AG09319 (cell line): ENCODE measurements at regions not wholly inside any gene's neighbourhood (a gene's known extent, or its start where the extent isn't known, plus 50 kb on each side); places are given as distances from the start of the nearest gene placed in this dataset.

ENCODE experiments used
- DNase-seq: peaks from one replicate; pipeline ENCODE4 v3.0.0-alpha.2; 2010; ENCODE audit warnings: low read depth; ENCODE audit errors: extremely low read depth
- TF ChIP-seq, protein P1 (sequence below): IDR thresholded peaks from 2 replicates; pipeline ENCODE4 v1.5.1; 2011; ENCODE audit warnings: low read depth, mild to moderate bottlenecking, inconsistent platforms, low read length, moderate library complexity

DNA sequence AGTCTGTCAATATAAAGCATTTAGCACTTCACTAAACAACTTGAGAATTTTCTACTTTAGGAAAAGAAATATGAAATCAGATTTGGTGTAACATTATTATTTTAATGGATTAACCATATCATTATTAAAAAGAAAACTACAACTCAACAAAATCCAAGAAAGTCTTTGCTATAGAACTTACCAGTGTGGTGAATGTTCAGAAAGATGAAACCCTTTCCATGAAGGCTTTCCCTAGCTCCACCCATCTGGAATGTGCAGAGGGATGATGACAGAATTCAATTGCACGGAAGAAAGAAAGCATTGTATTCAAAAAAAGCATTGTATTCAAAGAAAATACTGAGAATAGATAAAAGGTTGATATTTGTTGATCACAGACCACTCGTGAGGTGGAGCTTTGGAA is 328.6 kb upstream of the NUDT12 start:
- no peak for DNase-seq

DNA sequence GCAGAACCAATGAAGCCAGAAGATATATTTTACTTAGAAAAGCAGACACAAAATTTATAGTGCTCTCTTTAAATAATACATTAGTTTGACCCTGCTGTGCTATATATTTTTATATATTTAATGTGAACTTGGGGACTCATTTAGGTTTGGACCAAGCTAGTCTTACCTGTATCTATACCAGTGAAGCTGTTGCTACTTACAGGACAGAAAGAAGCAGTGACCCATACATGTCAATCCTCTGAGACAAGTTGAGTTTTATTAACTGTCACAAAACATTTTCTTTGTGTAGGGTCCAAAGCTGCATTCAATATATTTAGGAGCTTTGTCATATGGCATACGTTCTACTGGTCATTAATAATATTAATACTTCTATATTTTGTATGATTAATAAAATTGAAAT is 327.7 kb upstream of the NUDT12 start:
- TF ChIP-seq, protein P1, sequence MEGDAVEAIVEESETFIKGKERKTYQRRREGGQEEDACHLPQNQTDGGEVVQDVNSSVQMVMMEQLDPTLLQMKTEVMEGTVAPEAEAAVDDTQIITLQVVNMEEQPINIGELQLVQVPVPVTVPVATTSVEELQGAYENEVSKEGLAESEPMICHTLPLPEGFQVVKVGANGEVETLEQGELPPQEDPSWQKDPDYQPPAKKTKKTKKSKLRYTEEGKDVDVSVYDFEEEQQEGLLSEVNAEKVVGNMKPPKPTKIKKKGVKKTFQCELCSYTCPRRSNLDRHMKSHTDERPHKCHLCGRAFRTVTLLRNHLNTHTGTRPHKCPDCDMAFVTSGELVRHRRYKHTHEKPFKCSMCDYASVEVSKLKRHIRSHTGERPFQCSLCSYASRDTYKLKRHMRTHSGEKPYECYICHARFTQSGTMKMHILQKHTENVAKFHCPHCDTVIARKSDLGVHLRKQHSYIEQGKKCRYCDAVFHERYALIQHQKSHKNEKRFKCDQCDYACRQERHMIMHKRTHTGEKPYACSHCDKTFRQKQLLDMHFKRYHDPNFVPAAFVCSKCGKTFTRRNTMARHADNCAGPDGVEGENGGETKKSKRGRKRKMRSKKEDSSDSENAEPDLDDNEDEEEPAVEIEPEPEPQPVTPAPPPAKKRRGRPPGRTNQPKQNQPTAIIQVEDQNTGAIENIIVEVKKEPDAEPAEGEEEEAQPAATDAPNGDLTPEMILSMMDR = no peak
- DNase-seq = no peak

More for the DNA sequence above, 328.6 kb upstream of the NUDT12 start:
- TF ChIP-seq, protein P1 = no peak

- DNase-seq = no peak
- TF ChIP-seq, protein P1 = no peak
These were observed 327.1 kb upstream of the NUDT12 start for GRCh38 chr5:103889500-103890209.

DNA sequence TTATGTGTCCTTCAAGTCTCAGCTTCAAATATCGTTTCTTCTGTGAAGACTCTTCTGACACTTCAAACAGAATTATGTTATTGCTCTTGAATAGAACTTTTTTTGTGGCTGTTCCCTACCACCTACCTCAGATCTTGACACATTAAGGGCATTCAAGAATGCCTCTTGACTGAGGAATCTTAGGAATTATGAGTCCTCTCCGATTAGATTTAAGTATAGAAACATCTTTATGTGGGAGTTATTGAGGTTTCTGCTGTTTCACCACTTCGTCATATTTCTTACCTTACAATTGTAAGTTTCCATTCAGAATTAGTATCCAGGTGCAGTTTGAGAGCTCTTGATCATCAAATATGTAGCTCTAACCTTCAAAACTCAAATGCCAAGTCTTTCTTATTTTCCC is 324.2 kb upstream of the NUDT12 start:
- TF ChIP-seq, protein P1 = no peak
- DNase-seq = no peak

- DNase-seq = no peak
These were observed 320.6 kb upstream of the NUDT12 start for GRCh38 chr5:103883143-103883542.

DNA sequence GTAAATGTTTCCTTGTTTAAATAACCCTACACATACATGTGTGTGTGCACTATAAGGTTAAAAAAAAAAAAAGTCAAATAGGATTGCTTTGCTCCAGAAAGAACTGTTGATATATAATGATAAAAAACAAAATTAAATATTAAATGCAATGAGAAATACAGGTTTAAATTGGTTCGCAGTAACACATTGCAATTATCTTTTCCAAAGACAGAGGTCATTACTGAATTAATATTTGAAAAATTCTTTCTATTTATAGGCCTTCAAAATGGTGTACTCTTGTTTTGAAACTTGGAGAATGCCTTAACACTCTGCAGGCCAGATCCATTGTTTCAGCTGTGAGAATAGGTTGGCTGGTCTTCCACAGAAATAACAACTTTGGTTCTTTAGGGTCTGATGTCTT is 319.0 kb upstream of the NUDT12 start:
- TF ChIP-seq, protein P1 = no peak

More at GRCh38 chr5:103883143-103883542, 320.6 kb upstream of the NUDT12 start:
- TF ChIP-seq, protein P1 = no peak

GRCh38 chr5:103867857-103868598 is 305.4 kb upstream of the NUDT12 start:
- DNase-seq = no peak

More for the DNA sequence above, 319.0 kb upstream of the NUDT12 start:
- no peak for DNase-seq

More at GRCh38 chr5:103867857-103868598, 305.4 kb upstream of the NUDT12 start:
- TF ChIP-seq, protein P1 = no peak
